Right ventricle myocardium inferior (tissue), 1 donor: ENCODE measurements at regions not wholly inside any gene's neighbourhood (a gene's known extent, or its start where the extent isn't known, plus 50 kb on each side); places are given as distances from the start of the nearest gene placed in this dataset.
"Not testable (repeated sequence)": the region's sequence is repeated elsewhere in the genome, so short reads cannot be mapped to it uniquely, and the experiment has no call there.

ENCODE experiments used
- ATAC-seq: fragments of 200-7000 bp; cut with Tn5 transposase; one replicate; pipeline ENCODE4 v1.9.1; 2020; ENCODE audit warnings: mild to moderate bottlenecking, moderate library complexity
- DNase-seq: peaks from one replicate; pipeline ENCODE4 v3.0.0; 2021; ENCODE audit errors: missing footprints
- intact Hi-C: fragments of 100-400 bp; cut with DNase I; formaldehyde crosslinking; loops from one replicate; pipeline ENCODE4 v1.11.0; 2022
- donor health status: DM: no; HTN: yes; CAD: no; lungs with severe emphysema.

DNA sequence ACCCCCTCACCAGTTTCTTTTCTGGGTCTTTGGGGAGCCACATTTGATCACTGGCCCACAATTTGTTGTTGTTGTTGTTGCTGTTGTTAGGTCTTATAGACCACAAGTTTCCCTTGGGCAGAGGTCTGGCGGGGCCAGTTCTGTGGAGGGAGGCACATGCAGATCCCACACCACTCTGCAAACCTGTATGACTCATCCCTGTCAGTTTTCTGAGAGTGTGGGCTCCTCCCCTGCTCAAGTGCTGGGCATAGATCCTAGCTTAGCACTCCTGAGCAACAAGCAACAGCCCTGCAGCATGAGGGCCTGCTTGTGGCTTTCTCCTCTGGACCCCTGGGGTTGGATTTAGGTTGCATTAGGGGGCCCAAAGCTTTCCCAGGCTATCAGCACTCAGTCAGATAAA lies 411.1 kb upstream of the HTR1E start:
- intact Hi-C loops = no loop called here
- ATAC-seq (no peak), DNase-seq (no peak)

DNA sequence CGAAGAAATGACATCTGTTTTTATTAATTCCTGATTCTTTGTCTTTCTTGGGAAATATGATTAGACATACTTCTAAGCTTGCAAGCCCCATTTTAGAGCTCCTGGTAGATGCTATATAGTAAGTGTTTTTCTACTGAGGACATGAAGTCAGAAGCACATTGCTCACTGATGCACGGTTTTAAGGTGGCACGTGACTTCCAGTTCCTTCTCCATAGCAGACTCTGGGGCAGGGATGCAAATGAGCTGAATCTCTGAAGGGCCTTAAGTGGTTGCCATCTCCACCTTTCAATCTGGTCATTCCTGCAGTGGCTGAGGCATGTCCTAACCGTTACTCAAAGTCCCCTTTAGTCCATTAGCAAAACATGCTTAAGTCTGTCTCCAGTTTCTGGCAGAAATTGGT lies 421.2 kb upstream of the HTR1E start:
- no peak for DNase-seq
- intact Hi-C loops = no loop called here
- no peak for ATAC-seq

DNA sequence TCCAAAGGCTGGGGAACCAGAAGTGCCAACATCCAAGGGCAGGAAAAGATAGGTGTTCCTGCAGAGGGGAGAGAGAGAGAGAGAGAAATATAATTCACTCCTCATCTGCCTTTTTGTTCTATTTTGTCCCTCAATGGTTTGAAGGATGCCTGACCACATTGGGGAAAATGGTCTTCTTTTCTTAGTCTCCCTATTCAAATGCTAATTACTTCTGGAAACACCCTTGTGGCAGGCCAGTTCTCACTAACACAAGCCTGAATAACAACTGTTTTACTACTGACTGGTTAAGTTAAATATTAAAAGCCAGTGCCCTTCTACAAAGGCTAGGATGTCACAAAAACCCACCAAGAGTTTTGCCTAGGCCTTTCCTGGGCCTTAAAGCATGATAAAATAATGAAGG lies 425.4 kb upstream of the HTR1E start:
- no peak for ATAC-seq
- DNase-seq = no peak
- intact Hi-C loops = no loop called here

- DNase-seq = no peak
- intact Hi-C loops = no loop called here
- ATAC-seq = no peak
Measured at GRCh38 chr6:86508230-86508629, 429.1 kb upstream of the HTR1E start.

- intact Hi-C loops = no loop called here
- no peak for ATAC-seq
- DNase-seq = no peak
Measured at GRCh38 chr6:86502497-86502896, 434.8 kb upstream of the HTR1E start.

GRCh38 chr6:86500035-86500434 lies 437.3 kb upstream of the HTR1E start:
- DNase-seq (no peak), ATAC-seq (no peak)
- intact Hi-C loops = no loop called here

DNA sequence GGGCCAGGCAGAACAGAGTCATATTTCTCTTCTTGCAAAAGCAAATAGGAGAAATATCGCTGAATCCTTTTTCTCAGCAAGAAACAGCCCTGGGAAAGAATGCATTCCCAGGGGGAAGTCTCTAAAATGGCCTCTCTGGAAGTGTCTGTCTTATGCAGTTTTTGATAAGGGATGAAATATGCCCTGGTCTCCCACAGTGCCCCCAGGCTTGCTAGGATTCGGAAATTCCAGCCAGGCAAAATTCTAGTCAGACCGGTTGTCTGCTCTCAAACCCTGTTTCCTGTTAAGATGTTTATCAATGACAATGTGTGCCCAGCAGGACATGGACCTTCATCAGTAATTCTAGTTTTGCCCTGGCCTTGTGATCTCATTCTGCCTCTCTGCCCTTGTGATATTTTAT lies 448.3 kb upstream of the HTR1E start:
- intact Hi-C loops, ATAC-seq, DNase-seq: not testable (repeated sequence)

GRCh38 chr6:86487660-86488221 lies 449.6 kb upstream of the HTR1E start:
- DNase-seq = no peak
- intact Hi-C loops = no loop called here

GRCh38 chr6:86478316-86478715 lies 459.0 kb upstream of the HTR1E start:
- intact Hi-C loops, DNase-seq, ATAC-seq: not testable (repeated sequence)

More at GRCh38 chr6:86487660-86488221, 449.6 kb upstream of the HTR1E start:
- no peak for ATAC-seq

DNA sequence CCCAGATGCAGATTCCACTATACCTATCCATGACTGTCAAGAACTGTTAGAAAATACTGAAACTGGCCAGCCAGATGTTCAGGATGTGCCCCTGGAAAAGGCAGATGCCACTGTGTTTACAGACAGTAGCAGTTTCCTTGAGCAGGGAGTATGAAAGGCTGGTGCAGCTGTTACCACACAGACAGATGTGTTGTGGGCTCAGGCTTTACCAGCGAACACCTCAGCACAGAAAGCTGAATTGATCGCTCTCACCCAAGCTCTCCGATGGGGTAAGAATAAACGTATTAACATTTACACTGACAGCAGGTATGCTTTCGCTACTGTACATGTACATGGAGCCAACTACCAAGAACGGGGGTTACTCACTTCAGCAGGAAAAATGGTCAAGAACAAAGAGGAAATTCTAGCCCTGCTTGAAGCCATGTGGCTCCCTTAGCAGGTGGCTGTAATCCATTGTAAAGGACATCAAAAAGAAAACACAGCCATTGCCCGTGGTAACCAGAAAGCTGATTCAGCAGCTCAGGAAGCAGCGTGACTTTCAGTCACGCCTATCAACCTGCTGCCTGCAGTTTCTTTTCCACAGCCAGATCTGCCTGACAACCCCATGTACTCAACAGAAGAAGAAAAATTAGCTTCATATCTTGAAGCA lies 459.7 kb upstream of the HTR1E start:
- ATAC-seq (no peak), DNase-seq (no peak)
- intact Hi-C loops = no loop called here

GRCh38 chr6:86476311-86476710 lies 461.0 kb upstream of the HTR1E start:
- intact Hi-C loops = no loop called here
- no peak for DNase-seq
- no peak for ATAC-seq

DNA sequence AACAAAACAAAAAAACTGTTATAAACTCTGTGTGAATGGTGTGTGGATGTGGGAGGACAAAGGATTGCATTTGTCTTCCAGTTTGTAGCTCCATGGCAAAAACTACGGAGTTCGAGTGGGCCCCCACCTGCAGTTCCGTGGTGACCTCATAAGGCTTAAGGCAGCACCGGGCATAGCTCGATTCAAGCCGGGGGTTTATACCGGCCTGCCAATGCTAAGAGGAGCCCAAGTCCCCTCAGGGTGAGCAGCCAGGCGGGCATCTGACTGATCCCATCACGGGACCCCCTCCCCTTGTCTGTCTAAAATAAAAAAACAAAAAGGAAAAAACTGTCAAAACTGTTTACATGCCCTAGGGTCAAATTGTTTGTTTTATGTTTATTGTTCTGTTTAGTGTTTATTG lies 463.2 kb upstream of the HTR1E start:
- DNase-seq (no peak), ATAC-seq (no peak)
- intact Hi-C loops = no loop called here

GRCh38 chr6:86471791-86472190 lies 465.5 kb upstream of the HTR1E start:
- ATAC-seq = no peak
- DNase-seq = no peak
- intact Hi-C loops = no loop called here

DNA sequence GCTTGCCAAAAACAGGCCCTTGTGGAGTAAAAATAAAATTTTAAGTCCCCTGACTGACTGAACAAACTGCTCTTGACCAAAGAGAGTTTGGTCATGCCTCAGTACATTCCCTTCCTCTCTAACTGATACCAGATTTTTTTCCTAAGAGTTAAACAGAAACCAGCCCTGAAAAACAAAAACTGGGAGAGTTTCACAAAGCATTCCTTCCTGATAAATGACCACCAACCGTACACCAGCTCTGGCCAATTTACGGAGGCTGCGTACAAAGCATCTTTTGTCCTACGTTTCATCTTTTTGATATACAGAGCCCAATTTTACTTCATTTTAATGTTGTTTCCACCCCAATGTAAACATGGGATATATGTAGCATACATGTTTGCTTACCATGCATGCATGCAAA lies 477.4 kb upstream of the HTR1E start:
- ATAC-seq (no peak), DNase-seq (no peak)
- intact Hi-C loops = no loop called here

GRCh38 chr6:86456821-86457220 lies 480.5 kb upstream of the HTR1E start:
- intact Hi-C loops = no loop called here
- DNase-seq (no peak), ATAC-seq (no peak)

- DNase-seq = no peak
- ATAC-seq = no peak
- intact Hi-C loops = no loop called here
Measured at GRCh38 chr6:86453232-86453631, 484.1 kb upstream of the HTR1E start.

- ATAC-seq (no peak), DNase-seq (no peak)
- intact Hi-C loops = no loop called here
Measured at GRCh38 chr6:86448398-86448797, 488.9 kb upstream of the HTR1E start.

DNA sequence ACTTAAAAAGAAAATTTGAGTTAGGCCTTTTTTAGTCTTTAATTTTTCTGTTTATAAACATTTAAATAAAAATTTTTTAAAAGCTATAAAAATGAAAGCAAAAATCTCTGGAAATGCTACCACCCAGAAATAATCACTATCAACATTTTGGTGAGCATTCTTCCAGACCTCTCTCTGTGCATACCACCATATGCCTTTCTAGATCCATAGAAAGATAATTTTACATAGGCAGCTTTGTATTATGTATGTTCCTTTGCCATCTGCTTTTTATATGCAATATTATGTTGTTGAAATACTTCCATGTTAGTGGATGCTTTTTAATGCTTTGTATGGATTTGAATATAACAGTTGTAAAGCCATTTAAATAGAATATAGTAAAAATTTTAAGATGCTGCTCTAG lies 496.7 kb upstream of the HTR1E start:
- intact Hi-C loops = no loop called here
- DNase-seq = no peak
- ATAC-seq = no peak

DNA sequence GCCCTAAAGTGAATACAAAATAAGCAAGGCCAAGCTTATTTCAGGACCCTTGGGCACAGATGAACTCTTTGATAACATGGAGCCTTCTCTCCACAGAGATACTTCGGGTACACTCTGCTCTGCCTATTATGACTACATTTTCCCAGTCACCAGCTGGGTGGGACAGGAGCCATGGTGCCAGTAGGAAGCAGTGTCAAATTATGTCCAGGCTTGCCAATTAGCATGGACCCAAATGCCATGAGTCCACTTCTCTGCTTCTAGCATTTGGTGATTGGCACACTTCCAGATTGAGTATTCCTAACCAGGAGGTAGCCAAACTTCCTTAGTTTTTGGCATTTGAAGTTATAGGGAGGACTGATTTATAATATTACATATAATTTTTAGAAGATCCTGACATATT lies 513.8 kb upstream of the HTR1E start:
- ATAC-seq = no peak
- intact Hi-C loops = no loop called here
- no peak for DNase-seq

GRCh38 chr6:86412057-86412456 lies 525.3 kb upstream of the HTR1E start:
- no peak for DNase-seq
- no peak for ATAC-seq
- intact Hi-C loops = no loop called here

- ATAC-seq (no peak), DNase-seq (no peak)
- intact Hi-C loops = no loop called here
Measured at GRCh38 chr6:86407128-86407527, 530.2 kb upstream of the HTR1E start.
